Caco-2 (cell line): ENCODE measurements at regions not wholly inside any gene's neighbourhood (a gene's known extent, or its start where the extent isn't known, plus 50 kb on each side); places are given as distances from the start of the nearest gene placed in this dataset.
A peak's percentile ranks its signal among the peaks of the same experiment; 100 is the strongest.

Experiments used
- BruUV-seq: library from RNA; stranded (reverse); fragments of 400-500 nt; replicated peaks from 2 replicates; lab custom pipeline; 2021; lab: Mats Ljungman, UMichigan
- CTCF ChIA-PET: fragments of 300-600 bp; sonication (Branson Sonifier 250); formaldehyde crosslinking; loops from one replicate; lab custom pipeline; 2022; ENCODE audit warnings: antibody characterized with exemption; lab: Charles Lee
- POLR2A ChIA-PET: fragments of 300-600 bp; sonication (Branson Sonifier 250); formaldehyde crosslinking; loops from one replicate; lab custom pipeline; 2022; ENCODE audit warnings: antibody characterized with exemption; lab: Charles Lee
- DNase-seq, 2 experiments: peaks; one replicate each; pipeline versions ENCODE4 v3.0.0 to v3.0.0-alpha.2; 2020 to 2022
- H3K27me3 ChIP-seq: replicated peaks from 2 replicates; pipeline ENCODE4 v1.6.0; 2011; ENCODE audit warnings: low read length; ENCODE audit not compliant: control insufficient read depth, insufficient read depth
- H3K36me3 ChIP-seq: 2 replicates; pipeline ENCODE4 v1.5.1; 2011; ENCODE audit warnings: low read length; ENCODE audit not compliant: control insufficient read depth, insufficient read depth
- H3K4me1 ChIP-seq: fragments of 250-450 bp; sonication (Bioruptor Pico); 2 replicates; pipeline ENCODE4 v1.5.1; 2020; ENCODE audit warnings: mild to moderate bottlenecking
- H3K4me3 ChIP-seq: 2 replicates; pipeline ENCODE4 v1.5.1; 2011; ENCODE audit warnings: low read depth, mild to moderate bottlenecking, control low read depth, low read length
- H3K9me3 ChIP-seq: fragments of 250-450 bp; sonication (Bioruptor Pico); 2 replicates; pipeline ENCODE4 v1.5.1; 2020; ENCODE audit warnings: mild to moderate bottlenecking, moderate library complexity
- H3K27ac Mint-ChIP-seq: one replicate; pipeline ENCODE4 v1.8.0; 2022; ENCODE audit warnings: mixed read lengths; ENCODE audit not compliant: unreplicated experiment
- H3K27me3 Mint-ChIP-seq: one replicate; pipeline ENCODE4 v1.8.0; 2022; ENCODE audit warnings: mixed read lengths; ENCODE audit not compliant: insufficient read depth, unreplicated experiment
- H3K36me3 Mint-ChIP-seq: one replicate; pipeline ENCODE4 v1.8.0; 2022; ENCODE audit warnings: mild to moderate bottlenecking, mixed read lengths; ENCODE audit not compliant: insufficient read depth, unreplicated experiment
- H3K4me1 Mint-ChIP-seq: one replicate; pipeline ENCODE4 v1.8.0; 2022; ENCODE audit warnings: low read depth, mixed read lengths; ENCODE audit not compliant: unreplicated experiment
- H3K4me3 Mint-ChIP-seq: one replicate; pipeline ENCODE4 v1.8.0; 2022; ENCODE audit warnings: mild to moderate bottlenecking, moderate library complexity, mixed read lengths; ENCODE audit not compliant: unreplicated experiment
- H3K9me3 Mint-ChIP-seq: one replicate; pipeline ENCODE4 v1.8.0; 2022; ENCODE audit warnings: mixed read lengths; ENCODE audit not compliant: unreplicated experiment
- CTCF ChIP-seq, 2 experiments: fragments of 200-600 bp in 1 of 2; IDR thresholded peaks; 1 replicate in 1 of 2; 2 replicates in 1 of 2; pipeline versions ENCODE4 v1.5.1 to v1.8.0; 2011 to 2022; ENCODE audit warnings: antibody characterized with exemption in 1 of 2, control low read depth in 1 of 2, inconsistent platforms in 1 of 2, low read depth in 1 of 2, low read length in 1 of 2, mild to moderate bottlenecking in 1 of 2, moderate library complexity in 1 of 2; ENCODE audit not compliant: insufficient read depth in 1 of 2, severe bottlenecking in 1 of 2, unreplicated experiment in 1 of 2
- intact Hi-C: fragments of 100-400 bp; cut with micrococcal nuclease; formaldehyde crosslinking; loops from one replicate; pipeline ENCODE4 v1.10.0; 2022; ENCODE audit not compliant: unreplicated experiment

DNA sequence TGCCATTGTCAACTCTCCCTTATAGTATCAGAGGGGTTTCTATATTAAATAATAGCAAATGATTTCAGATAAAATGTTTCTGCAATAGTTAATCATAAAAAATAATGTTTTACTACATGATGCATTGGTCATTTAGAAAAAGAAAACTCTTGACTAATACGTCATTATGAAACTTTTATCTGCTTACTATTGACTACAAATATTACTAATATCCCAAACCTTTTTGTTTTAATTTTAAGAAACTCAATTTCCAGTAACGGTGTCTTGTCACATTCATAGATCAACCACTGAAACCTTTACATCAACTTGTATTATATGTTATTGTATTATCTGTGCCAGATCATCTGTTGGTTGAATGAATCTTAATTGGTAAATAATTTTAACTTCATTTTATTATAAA is 482.9 kb upstream of the SLC35B3 start:
- Histone ChIP-seq H3K27me3 (no peaks in the 10 kb centered on the region), H3K36me3 (no peaks in the 10 kb centered on the region), H3K9me3 (no peaks in the 10 kb centered on the region), H3K4me1 (no peaks in the 10 kb centered on the region), H3K4me3 (no peak overlapping the region)
- no peaks in the 10 kb centered on the region for H3K36me3 Mint-ChIP-seq
- BruUV-seq: no TSS peak
- TF ChIP-seq CTCF (IDR thresholded peaks at IDR 0.05; ENCODE audit: insufficient read depth in 1 of 2, low read depth in 1 of 2, low read length in 1 of 2, severe bottlenecking in 1 of 2, unreplicated experiment in 1 of 2): no peak
- no peak for DNase-seq
- intact Hi-C loops: no loop called here
- no peaks in the 10 kb centered on the region for H3K27me3 Mint-ChIP-seq
- ChIA-PET CTCF (no interaction called here), POLR2A (no interaction called here)
- no peaks in the 10 kb centered on the region for H3K4me1 Mint-ChIP-seq
- H3K4me3 Mint-ChIP-seq: no peak overlapping the region
- H3K27ac Mint-ChIP-seq: no peak overlapping the region
- peaks cover 2% of the 10 kb centered on the region for H3K9me3 Mint-ChIP-seq

DNA sequence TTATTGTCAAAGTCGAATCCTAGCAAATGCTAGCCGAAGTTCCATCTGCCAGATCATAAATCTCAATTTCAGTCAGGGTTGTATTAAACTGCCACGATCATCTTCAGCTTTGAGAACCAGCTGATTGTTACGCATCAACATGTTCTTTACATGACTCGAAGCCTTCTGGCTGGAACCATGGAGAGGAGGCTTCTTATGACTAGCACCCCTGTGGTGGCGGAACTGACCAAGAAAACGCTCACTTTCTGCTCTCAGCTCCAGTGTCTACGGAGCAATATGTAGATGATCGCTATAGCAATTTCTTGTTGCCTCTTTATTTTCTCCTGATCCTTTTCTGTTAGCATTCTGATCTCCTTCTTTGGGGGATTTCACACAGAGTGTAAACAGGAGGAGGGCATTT is 479.4 kb upstream of the SLC35B3 start:
- CTCF ChIA-PET: no interaction called here
- POLR2A ChIA-PET: no interaction called here
- Mint-ChIP-seq H3K9me3 (peaks cover 9% of the 10 kb centered on the region), H3K4me1 (no peaks in the 10 kb centered on the region), H3K4me3 (no peak overlapping the region), H3K27me3 (no peaks in the 10 kb centered on the region), H3K27ac (no peak overlapping the region), H3K36me3 (no peaks in the 10 kb centered on the region)
- peaks cover 11% of the 10 kb centered on the region; the same call in 1 of the 2 replicates for H3K9me3 ChIP-seq
- no peak for DNase-seq
- H3K27me3 ChIP-seq: no peaks in the 10 kb centered on the region
- TF ChIP-seq CTCF (IDR thresholded peaks at IDR 0.05; ENCODE audit: insufficient read depth in 1 of 2, low read depth in 1 of 2, low read length in 1 of 2, severe bottlenecking in 1 of 2, unreplicated experiment in 1 of 2): no peak
- BruUV-seq: no TSS peak
- no peaks in the 10 kb centered on the region for H3K4me1 ChIP-seq
- H3K4me3 ChIP-seq: no peak overlapping the region
- H3K36me3 ChIP-seq: no peaks in the 10 kb centered on the region
- intact Hi-C loops: no loop called here

GRCh38 chr6:8908638-8909037 is 473.3 kb upstream of the SLC35B3 start:
- peaks cover 4% of the 10 kb centered on the region for H3K4me1 Mint-ChIP-seq
- POLR2A ChIA-PET: no interaction called here
- H3K4me3 ChIP-seq: no peak overlapping the region
- DNase-seq: no peak
- no peaks in the 10 kb centered on the region for H3K36me3 ChIP-seq
- peak overlapping the region; percentile 64 for H3K27ac Mint-ChIP-seq
- no peaks in the 10 kb centered on the region for H3K27me3 Mint-ChIP-seq
- H3K27me3 ChIP-seq: no peaks in the 10 kb centered on the region
- CTCF ChIA-PET: no interaction called here
- no peak for TF ChIP-seq CTCF (IDR thresholded peaks at IDR 0.05; ENCODE audit: insufficient read depth in 1 of 2, low read depth in 1 of 2, low read length in 1 of 2, severe bottlenecking in 1 of 2, unreplicated experiment in 1 of 2)
- H3K4me1 ChIP-seq: peaks cover 14% of the 10 kb centered on the region
- BruUV-seq: no TSS peak
- intact Hi-C loops: no loop called here
- H3K4me3 Mint-ChIP-seq: no peak overlapping the region
- H3K9me3 ChIP-seq: peaks cover 11% of the 10 kb centered on the region; the same call in 1 of the 2 replicates
- H3K9me3 Mint-ChIP-seq: peaks cover 9% of the 10 kb centered on the region
- no peaks in the 10 kb centered on the region for H3K36me3 Mint-ChIP-seq
